ENCODE measurements at regions not wholly inside any gene's neighbourhood (a gene's known extent, or its start where the extent isn't known, plus 50 kb on each side); places are given as distances from the start of the nearest gene placed in this dataset.

GRCh38 chr3:174355505-174355904 lies 503.6 kb upstream of the NAALADL2 start (continued):
- TF ChIP-seq CREB5 (CRISPR knock-in tag; IDR thresholded peaks at IDR 0.05; ENCODE audit: low read depth) (no peak), ARNTL (CRISPR knock-in tag; IDR thresholded peaks at IDR 0.05; ENCODE audit: borderline replicate concordance, low read depth) (no peak), ZNF8 (CRISPR knock-in tag; IDR thresholded peaks at IDR 0.05) (no peak), PPARA (CRISPR knock-in tag; IDR thresholded peaks at IDR 0.05; ENCODE audit: borderline replicate concordance) (no peak), ESRRG (CRISPR knock-in tag; IDR thresholded peaks at IDR 0.05) (no peak), BACH2 (CRISPR knock-in tag; IDR thresholded peaks at IDR 0.05; ENCODE audit: borderline replicate concordance) (no peak), CSDC2 (CRISPR knock-in tag; IDR thresholded peaks at IDR 0.05) (no peak)

- TF ChIP-seq ISL1 (CRISPR knock-in tag; IDR thresholded peaks at IDR 0.05) (no peak), ESRRG (CRISPR knock-in tag; IDR thresholded peaks at IDR 0.05) (no peak), ZFP3 (CRISPR knock-in tag; IDR thresholded peaks at IDR 0.05) (no peak), ZFP30 (CRISPR knock-in tag; IDR thresholded peaks at IDR 0.05) (no peak), RARB (CRISPR knock-in tag; IDR thresholded peaks at IDR 0.05) (no peak), ZC3H10 (CRISPR knock-in tag; IDR thresholded peaks at IDR 0.05) (no peak), OSR1 (CRISPR knock-in tag; IDR thresholded peaks at IDR 0.05) (no peak), CSDC2 (CRISPR knock-in tag; IDR thresholded peaks at IDR 0.05) (no peak), ARNTL (CRISPR knock-in tag; IDR thresholded peaks at IDR 0.05; ENCODE audit: borderline replicate concordance, low read depth) (no peak), ZNF70 (CRISPR knock-in tag; IDR thresholded peaks at IDR 0.05) (no peak), TOX (CRISPR knock-in tag; IDR thresholded peaks at IDR 0.05; ENCODE audit: borderline replicate concordance) (no peak), BACH2 (CRISPR knock-in tag; IDR thresholded peaks at IDR 0.05; ENCODE audit: borderline replicate concordance) (no peak), ZNF565 (CRISPR knock-in tag; conservative IDR thresholded peaks at IDR 0.05; ENCODE audit: low read depth) (no peak)
- TF ChIP-seq, protein P1, sequence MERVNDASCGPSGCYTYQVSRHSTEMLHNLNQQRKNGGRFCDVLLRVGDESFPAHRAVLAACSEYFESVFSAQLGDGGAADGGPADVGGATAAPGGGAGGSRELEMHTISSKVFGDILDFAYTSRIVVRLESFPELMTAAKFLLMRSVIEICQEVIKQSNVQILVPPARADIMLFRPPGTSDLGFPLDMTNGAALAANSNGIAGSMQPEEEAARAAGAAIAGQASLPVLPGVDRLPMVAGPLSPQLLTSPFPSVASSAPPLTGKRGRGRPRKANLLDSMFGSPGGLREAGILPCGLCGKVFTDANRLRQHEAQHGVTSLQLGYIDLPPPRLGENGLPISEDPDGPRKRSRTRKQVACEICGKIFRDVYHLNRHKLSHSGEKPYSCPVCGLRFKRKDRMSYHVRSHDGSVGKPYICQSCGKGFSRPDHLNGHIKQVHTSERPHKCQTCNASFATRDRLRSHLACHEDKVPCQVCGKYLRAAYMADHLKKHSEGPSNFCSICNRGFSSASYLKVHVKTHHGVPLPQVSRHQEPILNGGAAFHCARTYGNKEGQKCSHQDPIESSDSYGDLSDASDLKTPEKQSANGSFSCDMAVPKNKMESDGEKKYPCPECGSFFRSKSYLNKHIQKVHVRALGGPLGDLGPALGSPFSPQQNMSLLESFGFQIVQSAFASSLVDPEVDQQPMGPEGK (CRISPR knock-in tag; IDR thresholded peaks at IDR 0.05; ENCODE audit: borderline replicate concordance): no peak
- TF ChIP-seq, protein P2, sequence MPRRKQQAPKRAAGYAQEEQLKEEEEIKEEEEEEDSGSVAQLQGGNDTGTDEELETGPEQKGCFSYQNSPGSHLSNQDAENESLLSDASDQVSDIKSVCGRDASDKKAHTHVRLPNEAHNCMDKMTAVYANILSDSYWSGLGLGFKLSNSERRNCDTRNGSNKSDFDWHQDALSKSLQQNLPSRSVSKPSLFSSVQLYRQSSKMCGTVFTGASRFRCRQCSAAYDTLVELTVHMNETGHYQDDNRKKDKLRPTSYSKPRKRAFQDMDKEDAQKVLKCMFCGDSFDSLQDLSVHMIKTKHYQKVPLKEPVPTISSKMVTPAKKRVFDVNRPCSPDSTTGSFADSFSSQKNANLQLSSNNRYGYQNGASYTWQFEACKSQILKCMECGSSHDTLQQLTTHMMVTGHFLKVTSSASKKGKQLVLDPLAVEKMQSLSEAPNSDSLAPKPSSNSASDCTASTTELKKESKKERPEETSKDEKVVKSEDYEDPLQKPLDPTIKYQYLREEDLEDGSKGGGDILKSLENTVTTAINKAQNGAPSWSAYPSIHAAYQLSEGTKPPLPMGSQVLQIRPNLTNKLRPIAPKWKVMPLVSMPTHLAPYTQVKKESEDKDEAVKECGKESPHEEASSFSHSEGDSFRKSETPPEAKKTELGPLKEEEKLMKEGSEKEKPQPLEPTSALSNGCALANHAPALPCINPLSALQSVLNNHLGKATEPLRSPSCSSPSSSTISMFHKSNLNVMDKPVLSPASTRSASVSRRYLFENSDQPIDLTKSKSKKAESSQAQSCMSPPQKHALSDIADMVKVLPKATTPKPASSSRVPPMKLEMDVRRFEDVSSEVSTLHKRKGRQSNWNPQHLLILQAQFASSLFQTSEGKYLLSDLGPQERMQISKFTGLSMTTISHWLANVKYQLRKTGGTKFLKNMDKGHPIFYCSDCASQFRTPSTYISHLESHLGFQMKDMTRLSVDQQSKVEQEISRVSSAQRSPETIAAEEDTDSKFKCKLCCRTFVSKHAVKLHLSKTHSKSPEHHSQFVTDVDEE (CRISPR knock-in tag; IDR thresholded peaks at IDR 0.05): no peak
- TF ChIP-seq, protein P3, sequence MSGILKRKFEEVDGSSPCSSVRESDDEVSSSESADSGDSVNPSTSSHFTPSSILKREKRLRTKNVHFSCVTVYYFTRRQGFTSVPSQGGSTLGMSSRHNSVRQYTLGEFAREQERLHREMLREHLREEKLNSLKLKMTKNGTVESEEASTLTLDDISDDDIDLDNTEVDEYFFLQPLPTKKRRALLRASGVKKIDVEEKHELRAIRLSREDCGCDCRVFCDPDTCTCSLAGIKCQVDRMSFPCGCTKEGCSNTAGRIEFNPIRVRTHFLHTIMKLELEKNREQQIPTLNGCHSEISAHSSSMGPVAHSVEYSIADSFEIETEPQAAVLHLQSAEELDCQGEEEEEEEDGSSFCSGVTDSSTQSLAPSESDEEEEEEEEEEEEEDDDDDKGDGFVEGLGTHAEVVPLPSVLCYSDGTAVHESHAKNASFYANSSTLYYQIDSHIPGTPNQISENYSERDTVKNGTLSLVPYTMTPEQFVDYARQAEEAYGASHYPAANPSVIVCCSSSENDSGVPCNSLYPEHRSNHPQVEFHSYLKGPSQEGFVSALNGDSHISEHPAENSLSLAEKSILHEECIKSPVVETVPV (CRISPR knock-in tag; IDR thresholded peaks at IDR 0.05): no peak
- ATAC-seq: no peak
Measured at GRCh38 chr3:174356596-174356995, 502.5 kb upstream of the NAALADL2 start.

DNA sequence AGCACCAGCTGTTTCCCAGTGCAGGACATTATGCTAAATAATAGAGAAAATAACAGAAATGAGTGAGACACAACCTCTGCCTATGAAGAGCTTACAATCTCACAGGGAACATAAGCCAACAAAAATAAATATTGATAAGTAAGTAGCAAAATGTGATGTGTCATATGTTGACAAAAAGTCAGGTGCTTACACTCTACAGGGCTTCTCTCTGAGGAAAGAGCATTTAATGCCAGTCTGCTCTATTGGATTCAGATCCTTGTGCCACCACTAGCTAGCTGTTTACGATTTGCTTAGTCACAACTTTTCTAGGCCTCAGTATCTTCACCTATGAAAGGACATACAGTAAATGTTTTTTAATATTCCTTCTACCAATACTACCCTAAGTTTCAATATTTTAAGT lies 500.9 kb upstream of the NAALADL2 start:
- ATAC-seq: no peak
- TF ChIP-seq, protein P2 (CRISPR knock-in tag; IDR thresholded peaks at IDR 0.05): no peak
- TF ChIP-seq ARNTL (CRISPR knock-in tag; IDR thresholded peaks at IDR 0.05; ENCODE audit: borderline replicate concordance, low read depth) (no peak), SNAI2 (CRISPR knock-in tag; IDR thresholded peaks at IDR 0.05) (no peak), ZNF565 (CRISPR knock-in tag; conservative IDR thresholded peaks at IDR 0.05; ENCODE audit: low read depth) (no peak), CREB5 (CRISPR knock-in tag; IDR thresholded peaks at IDR 0.05; ENCODE audit: low read depth) (no peak), TCF4 (CRISPR knock-in tag; IDR thresholded peaks at IDR 0.05; ENCODE audit: borderline replicate concordance) (no peak), BACH2 (CRISPR knock-in tag; IDR thresholded peaks at IDR 0.05; ENCODE audit: borderline replicate concordance) (no peak), ZNF70 (CRISPR knock-in tag; IDR thresholded peaks at IDR 0.05) (no peak), POU6F1 (CRISPR knock-in tag; IDR thresholded peaks at IDR 0.05; ENCODE audit: borderline replicate concordance, low read depth) (no peak)
